ENCODE measurements at regions not wholly inside any gene's neighbourhood (a gene's known extent, or its start where the extent isn't known, plus 50 kb on each side); places are given as distances from the start of the nearest gene placed in this dataset.

DNA sequence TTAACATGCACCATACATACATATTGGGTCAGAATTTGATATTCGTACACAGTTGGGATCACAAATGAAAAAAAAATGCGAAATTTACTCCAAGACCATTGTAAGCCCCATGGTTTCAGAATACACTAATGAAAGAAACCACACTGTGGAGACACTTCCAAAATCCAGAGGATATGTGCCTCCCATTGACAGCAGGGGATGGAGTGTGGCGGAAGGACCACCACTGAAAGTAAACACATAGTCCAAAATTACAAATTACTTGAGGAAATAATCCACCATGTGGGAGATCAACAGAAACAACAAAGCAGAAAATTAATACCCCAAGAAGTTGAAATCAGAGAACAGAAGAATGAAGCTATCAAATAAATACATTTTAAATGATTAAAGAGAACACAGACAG, 291.6 kb upstream of the PAPPA start:
- Histone ChIP-seq H3K9me3 (ENCODE audit: control insufficient read depth, low read length) (no peaks in the 10 kb centered on the region), H3K36me3 (ENCODE audit: control insufficient read depth, insufficient read depth, low read length) (no peaks in the 10 kb centered on the region), H3K4me3 (ENCODE audit: extremely low read depth, insufficient read depth, low read length, poor library complexity, severe bottlenecking) (no peak overlapping the region), H3K4me1 (ENCODE audit: control insufficient read depth, insufficient read depth, low read length, poor library complexity, severe bottlenecking) (no peaks in the 10 kb centered on the region), H3K27ac (ENCODE audit: low read depth, low read length, severe bottlenecking) (no peak overlapping the region)
- WGBS, 2 experiments (ENCODE audit: insufficient coverage in 2 of 2): 100% methylated on average over 1 of the region's 3 CpGs

DNA sequence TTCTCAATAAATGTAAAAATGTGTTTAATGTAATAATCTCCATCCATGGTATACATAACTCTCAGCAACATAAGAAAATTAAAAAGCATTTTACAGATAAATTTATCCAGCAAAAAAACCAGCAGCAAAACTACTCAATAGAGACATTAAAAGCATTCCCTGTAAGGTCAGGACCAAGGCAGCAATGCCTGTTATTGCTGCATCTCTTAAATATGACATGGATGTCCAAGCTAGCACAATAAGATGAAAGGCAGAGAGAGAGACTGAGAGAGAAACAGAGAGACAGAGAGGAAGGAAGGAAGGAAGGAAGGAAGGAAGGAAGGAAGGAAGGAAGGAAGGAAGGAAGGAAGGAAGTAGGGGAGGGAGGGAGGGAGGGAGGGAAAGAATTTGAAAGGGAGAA, 289.0 kb upstream of the PAPPA start:
- Histone ChIP-seq H3K4me1 (ENCODE audit: control insufficient read depth, insufficient read depth, low read length, poor library complexity, severe bottlenecking) (no peaks in the 10 kb centered on the region), H3K4me3 (ENCODE audit: extremely low read depth, insufficient read depth, low read length, poor library complexity, severe bottlenecking) (no peak overlapping the region), H3K36me3 (ENCODE audit: control insufficient read depth, insufficient read depth, low read length) (no peaks in the 10 kb centered on the region), H3K9me3 (ENCODE audit: control insufficient read depth, low read length) (no peaks in the 10 kb centered on the region), H3K27ac (ENCODE audit: low read depth, low read length, severe bottlenecking) (no peak overlapping the region)

DNA sequence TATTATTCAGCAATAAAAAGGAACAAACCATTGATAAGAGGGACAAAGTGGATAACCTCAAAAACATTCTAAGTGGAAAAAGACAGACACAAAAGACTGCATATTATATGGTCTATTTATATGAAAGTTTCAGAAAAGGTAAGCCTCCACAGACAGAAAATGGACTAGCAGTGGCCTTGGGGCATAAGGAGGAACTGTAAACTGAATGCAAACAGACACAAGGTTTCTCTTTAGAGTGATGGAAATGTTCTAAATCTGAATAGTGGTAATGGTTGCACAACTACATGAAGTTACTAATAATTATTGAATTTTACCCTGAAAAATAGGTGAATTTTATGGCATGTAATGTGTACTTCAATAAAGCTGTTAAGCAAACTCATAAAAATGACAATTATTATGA, 286.3 kb upstream of the PAPPA start:
- Histone ChIP-seq H3K36me3 (ENCODE audit: control insufficient read depth, insufficient read depth, low read length) (no peaks in the 10 kb centered on the region), H3K9me3 (ENCODE audit: control insufficient read depth, low read length) (no peaks in the 10 kb centered on the region), H3K4me3 (ENCODE audit: extremely low read depth, insufficient read depth, low read length, poor library complexity, severe bottlenecking) (no peak overlapping the region), H3K4me1 (ENCODE audit: control insufficient read depth, insufficient read depth, low read length, poor library complexity, severe bottlenecking) (no peaks in the 10 kb centered on the region), H3K27ac (ENCODE audit: low read depth, low read length, severe bottlenecking) (no peak overlapping the region)

DNA sequence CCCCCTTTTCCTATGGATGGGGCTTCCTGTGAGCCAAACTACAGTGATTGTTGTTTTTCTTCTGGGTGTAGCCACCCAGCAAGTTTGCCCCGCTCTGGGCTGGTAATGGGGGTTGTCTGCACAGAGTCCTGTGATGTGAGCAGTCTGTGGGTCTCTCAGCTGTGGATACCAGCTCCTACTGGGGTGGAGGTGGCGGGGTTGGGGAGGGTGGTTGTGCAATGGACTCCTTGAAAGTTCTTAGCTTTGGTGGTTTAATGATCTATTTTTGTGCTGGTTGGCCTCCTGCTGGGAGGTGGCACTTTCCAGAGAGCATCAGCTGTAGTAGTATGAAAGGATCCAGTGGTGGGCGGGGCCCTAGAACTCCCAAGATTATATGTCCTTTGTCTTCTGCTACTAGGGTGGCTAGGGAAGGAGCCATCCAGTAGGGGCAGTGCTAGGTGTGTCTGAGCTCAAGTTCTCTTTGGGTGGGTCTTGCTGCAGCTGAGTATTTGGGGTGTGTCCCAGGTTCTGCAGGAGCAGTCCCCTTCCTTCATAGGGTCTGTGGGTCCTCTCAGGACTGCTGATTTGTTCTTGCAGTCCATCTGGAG, 275.6 kb upstream of the PAPPA start:
- 95 to 100% methylated on average over 1 to 3 of the region's 3 CpGs for WGBS, 2 experiments (ENCODE audit: insufficient coverage in 2 of 2)

GRCh38 chr9:115879451-115879850, 274.1 kb upstream of the PAPPA start:
- Histone ChIP-seq H3K9me3 (ENCODE audit: control insufficient read depth, low read length) (no peaks in the 10 kb centered on the region), H3K27ac (ENCODE audit: low read depth, low read length, severe bottlenecking) (no peak overlapping the region), H3K4me1 (ENCODE audit: control insufficient read depth, insufficient read depth, low read length, poor library complexity, severe bottlenecking) (peaks cover 5% of the 10 kb centered on the region), H3K4me3 (ENCODE audit: extremely low read depth, insufficient read depth, low read length, poor library complexity, severe bottlenecking) (no peak overlapping the region), H3K36me3 (ENCODE audit: control insufficient read depth, insufficient read depth, low read length) (no peaks in the 10 kb centered on the region)
- 83% methylated on average over 1 of the region's 3 CpGs; no CpG with 5 or more reads in 1 of the 2 experiments for WGBS, 2 experiments (ENCODE audit: insufficient coverage in 2 of 2)

More for the DNA sequence above, 275.6 kb upstream of the PAPPA start:
- H3K36me3 ChIP-seq (ENCODE audit: control insufficient read depth, insufficient read depth, low read length): no peaks in the 10 kb centered on the region
- no peak overlapping the region for H3K27ac ChIP-seq (ENCODE audit: low read depth, low read length, severe bottlenecking)
- peaks cover 3% of the 10 kb centered on the region for H3K4me1 ChIP-seq (ENCODE audit: control insufficient read depth, insufficient read depth, low read length, poor library complexity, severe bottlenecking)
- H3K9me3 ChIP-seq (ENCODE audit: control insufficient read depth, low read length): no peaks in the 10 kb centered on the region
- no peak overlapping the region for H3K4me3 ChIP-seq (ENCODE audit: extremely low read depth, insufficient read depth, low read length, poor library complexity, severe bottlenecking)

- Histone ChIP-seq H3K4me3 (ENCODE audit: extremely low read depth, insufficient read depth, low read length, poor library complexity, severe bottlenecking) (no peak overlapping the region), H3K36me3 (ENCODE audit: control insufficient read depth, insufficient read depth, low read length) (no peaks in the 10 kb centered on the region), H3K4me1 (ENCODE audit: control insufficient read depth, insufficient read depth, low read length, poor library complexity, severe bottlenecking) (peaks cover 5% of the 10 kb centered on the region), H3K9me3 (ENCODE audit: control insufficient read depth, low read length) (no peaks in the 10 kb centered on the region), H3K27ac (ENCODE audit: low read depth, low read length, severe bottlenecking) (no peak overlapping the region)
- WGBS, 2 experiments (ENCODE audit: insufficient coverage in 2 of 2): 87 to 90% methylated on average over 4 to 5 of the region's 5 CpGs
Measured at GRCh38 chr9:115880221-115880885, 273.2 kb upstream of the PAPPA start.

GRCh38 chr9:115882911-115883310, 270.7 kb upstream of the PAPPA start:
- no peak overlapping the region for H3K4me3 ChIP-seq (ENCODE audit: extremely low read depth, insufficient read depth, low read length, poor library complexity, severe bottlenecking)
- no peaks in the 10 kb centered on the region for H3K9me3 ChIP-seq (ENCODE audit: control insufficient read depth, low read length)
- H3K27ac ChIP-seq (ENCODE audit: low read depth, low read length, severe bottlenecking): no peak overlapping the region
- no peaks in the 10 kb centered on the region for H3K36me3 ChIP-seq (ENCODE audit: control insufficient read depth, insufficient read depth, low read length)
- peaks cover 5% of the 10 kb centered on the region for H3K4me1 ChIP-seq (ENCODE audit: control insufficient read depth, insufficient read depth, low read length, poor library complexity, severe bottlenecking)

GRCh38 chr9:115883467-115884329, 269.9 kb upstream of the PAPPA start:
- WGBS, 2 experiments (ENCODE audit: insufficient coverage in 2 of 2): 22 to 60% methylated on average over 1 to 4 of the region's 5 CpGs
- Histone ChIP-seq H3K4me3 (ENCODE audit: extremely low read depth, insufficient read depth, low read length, poor library complexity, severe bottlenecking) (no peak overlapping the region), H3K36me3 (ENCODE audit: control insufficient read depth, insufficient read depth, low read length) (no peaks in the 10 kb centered on the region), H3K4me1 (ENCODE audit: control insufficient read depth, insufficient read depth, low read length, poor library complexity, severe bottlenecking) (peaks cover 5% of the 10 kb centered on the region), H3K27ac (ENCODE audit: low read depth, low read length, severe bottlenecking) (no peak overlapping the region), H3K9me3 (ENCODE audit: control insufficient read depth, low read length) (no peaks in the 10 kb centered on the region)

DNA sequence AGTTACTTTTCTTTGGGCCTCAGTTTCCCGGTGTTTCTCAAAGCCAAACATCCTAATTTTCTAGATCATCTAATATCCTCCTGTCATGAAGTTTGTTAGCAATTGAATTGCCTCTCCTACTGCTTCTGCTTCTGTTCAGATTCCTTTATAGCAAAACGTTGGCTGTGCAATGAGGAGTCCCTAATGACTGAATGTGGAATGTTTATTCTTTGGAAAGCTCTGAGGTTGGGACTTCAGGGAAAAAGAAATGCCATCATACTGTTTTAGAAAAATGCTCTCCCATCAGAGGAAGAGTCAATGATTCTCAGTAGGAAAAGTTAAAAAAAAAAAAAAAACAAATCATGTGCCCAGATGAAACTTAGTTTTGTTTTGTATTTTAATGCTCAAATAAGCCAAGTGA, 268.7 kb upstream of the PAPPA start:
- 89 to 100% methylated on average over 1 to 2 of the region's 2 CpGs for WGBS, 2 experiments (ENCODE audit: insufficient coverage in 2 of 2)
- H3K36me3 ChIP-seq (ENCODE audit: control insufficient read depth, insufficient read depth, low read length): no peaks in the 10 kb centered on the region
- H3K4me3 ChIP-seq (ENCODE audit: extremely low read depth, insufficient read depth, low read length, poor library complexity, severe bottlenecking): no peak overlapping the region
- no peaks in the 10 kb centered on the region for H3K9me3 ChIP-seq (ENCODE audit: control insufficient read depth, low read length)
- H3K27ac ChIP-seq (ENCODE audit: low read depth, low read length, severe bottlenecking): no peak overlapping the region
- H3K4me1 ChIP-seq (ENCODE audit: control insufficient read depth, insufficient read depth, low read length, poor library complexity, severe bottlenecking): peaks cover 5% of the 10 kb centered on the region

GRCh38 chr9:115888131-115888530, 265.5 kb upstream of the PAPPA start:
- no peaks in the 10 kb centered on the region for H3K9me3 ChIP-seq (ENCODE audit: control insufficient read depth, low read length)
- no peak overlapping the region for H3K27ac ChIP-seq (ENCODE audit: low read depth, low read length, severe bottlenecking)
- 93% methylated on average over 5 of the region's 5 CpGs for WGBS, 2 experiments (ENCODE audit: insufficient coverage in 2 of 2)
- no peak overlapping the region for H3K4me3 ChIP-seq (ENCODE audit: extremely low read depth, insufficient read depth, low read length, poor library complexity, severe bottlenecking)
- H3K36me3 ChIP-seq (ENCODE audit: control insufficient read depth, insufficient read depth, low read length): no peaks in the 10 kb centered on the region
- peaks cover under 1% of the 10 kb centered on the region for H3K4me1 ChIP-seq (ENCODE audit: control insufficient read depth, insufficient read depth, low read length, poor library complexity, severe bottlenecking)

- H3K4me1 ChIP-seq (ENCODE audit: control insufficient read depth, insufficient read depth, low read length, poor library complexity, severe bottlenecking): no peaks in the 10 kb centered on the region
- no peak overlapping the region for H3K4me3 ChIP-seq (ENCODE audit: extremely low read depth, insufficient read depth, low read length, poor library complexity, severe bottlenecking)
- no peak overlapping the region for H3K27ac ChIP-seq (ENCODE audit: low read depth, low read length, severe bottlenecking)
- no peaks in the 10 kb centered on the region for H3K9me3 ChIP-seq (ENCODE audit: control insufficient read depth, low read length)
- no peaks in the 10 kb centered on the region for H3K36me3 ChIP-seq (ENCODE audit: control insufficient read depth, insufficient read depth, low read length)
- no CpG with 5 or more reads among the region's 2 CpGs for WGBS, 2 experiments (ENCODE audit: insufficient coverage in 2 of 2)
Measured at GRCh38 chr9:115891929-115892328, 261.7 kb upstream of the PAPPA start.

Data from mesodermal cell (in vitro differentiated cells).